ENCODE measurements at regions not wholly inside any gene's neighbourhood (a gene's known extent, or its start where the extent isn't known, plus 50 kb on each side); places are given as distances from the start of the nearest gene placed in this dataset.

- TF ChIP-seq, protein P1, sequence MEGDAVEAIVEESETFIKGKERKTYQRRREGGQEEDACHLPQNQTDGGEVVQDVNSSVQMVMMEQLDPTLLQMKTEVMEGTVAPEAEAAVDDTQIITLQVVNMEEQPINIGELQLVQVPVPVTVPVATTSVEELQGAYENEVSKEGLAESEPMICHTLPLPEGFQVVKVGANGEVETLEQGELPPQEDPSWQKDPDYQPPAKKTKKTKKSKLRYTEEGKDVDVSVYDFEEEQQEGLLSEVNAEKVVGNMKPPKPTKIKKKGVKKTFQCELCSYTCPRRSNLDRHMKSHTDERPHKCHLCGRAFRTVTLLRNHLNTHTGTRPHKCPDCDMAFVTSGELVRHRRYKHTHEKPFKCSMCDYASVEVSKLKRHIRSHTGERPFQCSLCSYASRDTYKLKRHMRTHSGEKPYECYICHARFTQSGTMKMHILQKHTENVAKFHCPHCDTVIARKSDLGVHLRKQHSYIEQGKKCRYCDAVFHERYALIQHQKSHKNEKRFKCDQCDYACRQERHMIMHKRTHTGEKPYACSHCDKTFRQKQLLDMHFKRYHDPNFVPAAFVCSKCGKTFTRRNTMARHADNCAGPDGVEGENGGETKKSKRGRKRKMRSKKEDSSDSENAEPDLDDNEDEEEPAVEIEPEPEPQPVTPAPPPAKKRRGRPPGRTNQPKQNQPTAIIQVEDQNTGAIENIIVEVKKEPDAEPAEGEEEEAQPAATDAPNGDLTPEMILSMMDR (IDR thresholded peaks at IDR 0.05): no peak
- TF ChIP-seq POLR2A (IDR thresholded peaks at IDR 0.05): no peak
These were observed 143.1 kb downstream of the INHBB start for GRCh38 chr2:120489023-120489422.
